GM21360 (cell line): ENCODE measurements at regions not wholly inside any gene's neighbourhood (a gene's known extent, or its start where the extent isn't known, plus 50 kb on each side); places are given as distances from the start of the nearest gene placed in this dataset.

Experiments
- ATAC-seq: cut with Tn5 transposase; IDR thresholded peaks from one replicate; pipeline ENCODE4 v1.9.1; 2021; ENCODE audit warnings: mild to moderate bottlenecking, moderate library complexity; ENCODE audit not compliant: unreplicated experiment

- ATAC-seq: no peak
Observed at GRCh38 chr1:221900678-221901077, 158.8 kb upstream of the DUSP10 start.

GRCh38 chr1:221897321-221897721, 155.4 kb upstream of the DUSP10 start:
- no peak for ATAC-seq

- ATAC-seq: no peak
Observed at GRCh38 chr1:221892301-221892830, 150.5 kb upstream of the DUSP10 start.

- ATAC-seq: no peak
Observed at GRCh38 chr1:221891708-221892107, 149.8 kb upstream of the DUSP10 start.

- no peak for ATAC-seq
Observed at GRCh38 chr1:221888801-221889200, 146.9 kb upstream of the DUSP10 start.

- ATAC-seq: no peak
Observed at GRCh38 chr1:221888218-221888617, 146.3 kb upstream of the DUSP10 start.

- ATAC-seq: no peak
Observed at GRCh38 chr1:221887758-221888157, 145.9 kb upstream of the DUSP10 start.

- no peak for ATAC-seq
Observed at GRCh38 chr1:221887415-221887746, 145.5 kb upstream of the DUSP10 start.

- ATAC-seq: no peak
Observed at GRCh38 chr1:221886743-221887414, 145.0 kb upstream of the DUSP10 start.

- ATAC-seq: no peak
Observed at GRCh38 chr1:221886311-221886710, 144.4 kb upstream of the DUSP10 start.

GRCh38 chr1:221884821-221885220, 142.9 kb upstream of the DUSP10 start:
- no peak for ATAC-seq

- no peak for ATAC-seq
Observed at GRCh38 chr1:221881805-221882581, 140.1 kb upstream of the DUSP10 start.

GRCh38 chr1:221880182-221880581, 138.3 kb upstream of the DUSP10 start:
- ATAC-seq: no peak

- peak; percentile 79 for ATAC-seq
Observed at GRCh38 chr1:221878134-221878533, 136.2 kb upstream of the DUSP10 start.

GRCh38 chr1:221877311-221877710, 135.4 kb upstream of the DUSP10 start:
- no peak for ATAC-seq

- ATAC-seq: no peak
Observed at GRCh38 chr1:221875004-221875330, 133.1 kb upstream of the DUSP10 start.

GRCh38 chr1:221874285-221875003, 132.6 kb upstream of the DUSP10 start:
- ATAC-seq: no peak

- no peak for ATAC-seq
Observed at GRCh38 chr1:221873673-221874072, 131.8 kb upstream of the DUSP10 start.

- no peak for ATAC-seq
Observed at GRCh38 chr1:221871056-221871455, 129.2 kb upstream of the DUSP10 start.

GRCh38 chr1:221869779-221870178, 127.9 kb upstream of the DUSP10 start:
- no peak for ATAC-seq

GRCh38 chr1:221868593-221869303, 126.9 kb upstream of the DUSP10 start:
- ATAC-seq: no peak
